AG04450 (cell line): ENCODE measurements at regions not wholly inside any gene's neighbourhood (a gene's known extent, or its start where the extent isn't known, plus 50 kb on each side); places are given as distances from the start of the nearest gene placed in this dataset.

Source experiments
- CTCF ChIA-PET: fragments of 300-600, 350-600 bp; formaldehyde crosslinking; extraction: SDS; loops from one replicate; lab custom pipeline; 2022; ENCODE audit warnings: antibody characterized with exemption, inconsistent platforms; lab: Charles Lee
- POLR2A ChIA-PET: fragments of 350-600 bp; formaldehyde crosslinking; extraction: SDS; loops from one replicate; lab custom pipeline; 2021; ENCODE audit warnings: antibody characterized with exemption, inconsistent platforms; lab: Yijun Ruan, JAX
- DNase-seq: peaks from one replicate; pipeline ENCODE4 v3.0.0-alpha.2; 2011; ENCODE audit warnings: low read depth, low spot score
- H3K27ac ChIP-seq: one replicate; pipeline ENCODE4 v1.5.1; 2012; ENCODE audit warnings: low read depth, low read length, control low read depth
- H3K27me3 ChIP-seq: one replicate; pipeline ENCODE4 v1.6.0; 2012; ENCODE audit warnings: low read length; ENCODE audit not compliant: control insufficient read depth, insufficient read depth
- H3K4me3 ChIP-seq: 2 replicates; pipeline ENCODE4 v1.5.1; 2011; ENCODE audit warnings: mild to moderate bottlenecking, low read depth, low read length, control low read depth
- H3K9me3 ChIP-seq: 2 replicates; pipeline ENCODE4 v1.5.1; 2012; ENCODE audit warnings: low read length; ENCODE audit not compliant: control insufficient read depth, insufficient read depth
- TF ChIP-seq, protein P1 (sequence below): IDR thresholded peaks from 2 replicates; pipeline ENCODE4 v1.5.1; 2011; ENCODE audit warnings: low read depth, low read length, control low read depth, inconsistent platforms

DNA sequence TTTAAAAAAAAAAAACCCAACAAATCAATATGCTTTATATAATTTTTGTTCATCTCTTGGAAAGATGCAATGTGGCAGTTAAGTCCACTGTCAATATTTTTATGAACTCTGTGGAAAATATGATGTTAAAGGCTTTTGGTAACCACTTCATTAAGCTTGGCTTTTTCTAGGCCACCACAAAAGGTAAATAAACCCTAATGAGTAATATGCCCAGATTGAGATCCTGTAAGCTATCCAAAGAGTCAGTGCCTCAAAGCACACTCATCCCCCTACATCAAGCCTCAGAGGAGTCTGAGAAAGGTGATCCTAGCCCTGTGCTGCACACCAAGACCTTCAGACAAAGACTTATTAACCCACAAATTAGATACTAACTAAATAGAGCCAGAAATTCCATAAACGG, 121.1 kb downstream of the CDC5L start:
- ChIA-PET POLR2A (interaction anchor here (0.8 kb wide), 1 partner anchor 10 kb away, joined by 4 read pairs; no protein-coding TSS in a partner anchor), CTCF (interaction anchor here (0.7 to 1.4 kb wide), 5 partner anchors 14 to 121 kb away, joined by 3 to 7 read pairs (median 5); no protein-coding TSS in a partner anchor)
- TF ChIP-seq, protein P1, sequence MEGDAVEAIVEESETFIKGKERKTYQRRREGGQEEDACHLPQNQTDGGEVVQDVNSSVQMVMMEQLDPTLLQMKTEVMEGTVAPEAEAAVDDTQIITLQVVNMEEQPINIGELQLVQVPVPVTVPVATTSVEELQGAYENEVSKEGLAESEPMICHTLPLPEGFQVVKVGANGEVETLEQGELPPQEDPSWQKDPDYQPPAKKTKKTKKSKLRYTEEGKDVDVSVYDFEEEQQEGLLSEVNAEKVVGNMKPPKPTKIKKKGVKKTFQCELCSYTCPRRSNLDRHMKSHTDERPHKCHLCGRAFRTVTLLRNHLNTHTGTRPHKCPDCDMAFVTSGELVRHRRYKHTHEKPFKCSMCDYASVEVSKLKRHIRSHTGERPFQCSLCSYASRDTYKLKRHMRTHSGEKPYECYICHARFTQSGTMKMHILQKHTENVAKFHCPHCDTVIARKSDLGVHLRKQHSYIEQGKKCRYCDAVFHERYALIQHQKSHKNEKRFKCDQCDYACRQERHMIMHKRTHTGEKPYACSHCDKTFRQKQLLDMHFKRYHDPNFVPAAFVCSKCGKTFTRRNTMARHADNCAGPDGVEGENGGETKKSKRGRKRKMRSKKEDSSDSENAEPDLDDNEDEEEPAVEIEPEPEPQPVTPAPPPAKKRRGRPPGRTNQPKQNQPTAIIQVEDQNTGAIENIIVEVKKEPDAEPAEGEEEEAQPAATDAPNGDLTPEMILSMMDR: no peak
- peaks cover 53% of the 10 kb centered on the region for H3K27me3 ChIP-seq
- DNase-seq: peak; percentile 30
- no peaks in the 10 kb centered on the region for H3K9me3 ChIP-seq
- no peak overlapping the region for H3K4me3 ChIP-seq
- H3K27ac ChIP-seq: no peak overlapping the region

DNA sequence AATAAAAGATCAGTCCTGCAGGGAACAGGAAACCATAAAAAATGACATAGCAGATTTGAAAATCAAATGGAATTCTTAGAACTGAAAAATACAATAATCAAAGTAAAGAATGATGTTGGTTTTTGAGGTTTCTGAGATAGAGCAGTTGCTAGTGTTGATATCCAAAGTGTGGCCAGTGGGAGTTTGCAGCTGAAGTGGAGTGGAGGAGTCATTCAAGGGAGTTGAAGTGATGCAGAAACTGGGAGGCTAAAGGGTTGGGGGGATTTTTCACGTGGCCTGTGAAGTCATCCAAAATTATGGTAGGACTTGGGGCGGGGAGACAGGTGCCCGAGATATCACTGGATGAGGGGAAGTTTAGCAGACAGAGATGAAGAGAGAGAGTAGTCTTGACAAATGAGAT, 123.6 kb downstream of the CDC5L start:
- ChIA-PET POLR2A (no interaction called here), CTCF (no interaction called here)
- Histone ChIP-seq H3K27ac (no peak overlapping the region), H3K4me3 (no peak overlapping the region), H3K27me3 (peaks cover 43% of the 10 kb centered on the region), H3K9me3 (no peaks in the 10 kb centered on the region)
- DNase-seq: no peak
- TF ChIP-seq, protein P1: no peak

DNA sequence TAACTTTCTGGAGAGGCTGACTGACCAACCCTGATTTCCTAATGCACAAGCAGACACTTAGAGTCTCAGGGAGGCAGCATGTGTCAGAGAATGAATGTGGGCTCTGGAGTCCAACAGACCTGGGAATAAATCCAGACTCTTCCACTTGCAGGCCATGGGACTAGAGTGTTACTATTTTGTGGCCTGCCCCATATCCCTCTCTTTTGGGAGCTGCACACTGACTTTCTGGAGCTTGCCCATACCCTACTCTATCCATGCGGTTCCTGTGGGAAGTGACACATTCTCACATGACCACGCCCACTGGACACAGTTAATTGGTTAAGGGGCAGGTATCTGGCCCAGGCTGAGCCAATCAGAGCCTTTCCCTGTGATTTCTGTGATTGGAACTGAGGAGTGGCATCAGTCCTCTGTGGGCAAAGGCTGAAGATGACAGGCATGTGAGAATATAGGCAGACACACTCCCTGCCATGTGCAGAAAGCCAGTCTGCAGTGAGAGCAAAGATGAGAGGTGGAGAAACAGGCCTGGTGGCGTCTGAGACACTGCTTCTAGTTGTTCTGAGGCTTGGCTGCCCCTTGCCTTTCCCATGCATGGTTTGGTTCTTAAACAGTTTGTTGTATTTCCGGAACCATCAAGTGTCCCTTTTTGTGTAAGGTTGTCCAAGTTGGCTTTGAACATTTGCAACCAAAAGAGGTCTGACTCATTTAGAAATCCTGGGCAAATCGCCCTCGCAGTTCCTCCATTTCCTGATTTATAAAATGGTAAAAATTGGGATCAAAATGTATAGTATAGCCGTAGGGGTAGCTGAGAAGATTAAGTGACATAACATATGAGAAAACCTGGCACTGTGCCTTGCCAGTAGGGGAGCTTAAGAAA, 125.6 kb downstream of the CDC5L start:
- Histone ChIP-seq H3K9me3 (no peaks in the 10 kb centered on the region), H3K27ac (no peak overlapping the region), H3K27me3 (peaks cover 42% of the 10 kb centered on the region), H3K4me3 (no peak overlapping the region)
- ChIA-PET POLR2A (no interaction called here), CTCF (no interaction called here)
- no peak for DNase-seq
- TF ChIP-seq, protein P1: no peak

DNA sequence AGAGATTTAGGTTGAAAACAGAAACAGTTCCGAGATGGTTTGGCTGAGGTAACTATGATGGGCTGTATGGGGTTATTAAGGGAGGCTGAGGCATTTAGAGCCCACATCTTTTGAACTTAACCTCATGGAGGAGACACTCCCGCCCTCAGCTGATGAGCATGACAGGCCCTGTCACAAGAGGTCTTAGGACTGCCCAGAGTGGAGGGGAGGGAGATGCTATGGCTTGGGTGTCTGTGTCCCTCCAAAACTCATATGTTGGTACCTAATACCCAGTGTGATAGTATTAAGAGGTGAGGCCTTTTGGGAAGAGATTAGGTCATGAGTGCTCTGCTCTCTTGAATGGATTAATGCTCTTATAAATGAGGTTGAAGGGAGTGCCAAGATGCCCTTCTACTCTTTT, 126.6 kb downstream of the CDC5L start:
- Histone ChIP-seq H3K27me3 (peaks cover 42% of the 10 kb centered on the region), H3K27ac (no peak overlapping the region), H3K4me3 (no peak overlapping the region), H3K9me3 (no peaks in the 10 kb centered on the region)
- POLR2A ChIA-PET: no interaction called here
- DNase-seq: no peak
- CTCF ChIA-PET: no interaction called here
- TF ChIP-seq, protein P1: no peak

DNA sequence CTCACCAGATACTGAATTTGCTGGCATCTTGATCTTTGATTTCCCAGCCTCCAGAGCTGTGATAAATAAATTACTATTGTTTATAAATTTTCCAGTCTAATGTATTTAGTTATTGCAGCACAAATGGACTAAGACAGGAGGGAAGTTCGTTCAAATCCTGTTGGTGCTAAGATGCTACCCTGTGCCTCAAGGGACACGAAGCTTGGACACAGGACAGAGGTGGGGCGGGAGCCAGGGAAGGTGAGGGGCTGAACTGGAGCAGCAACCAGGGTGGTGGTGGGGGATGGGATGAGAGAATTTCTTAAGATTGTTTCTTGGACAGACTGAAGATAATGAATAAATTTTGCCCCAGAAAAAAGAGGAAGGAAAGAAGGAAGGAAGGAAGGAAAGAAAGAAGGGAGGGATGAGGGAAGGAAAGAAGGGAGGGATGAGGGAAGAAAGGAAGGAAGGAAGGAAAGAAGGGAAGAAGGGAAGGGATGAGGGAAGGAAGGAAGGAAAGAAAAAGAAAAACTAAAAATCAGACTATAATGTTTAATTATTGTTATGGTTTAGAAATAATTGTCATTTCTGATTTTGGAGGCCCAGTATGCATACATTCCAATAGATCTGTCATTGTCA, 127.2 kb downstream of the CDC5L start:
- CTCF ChIA-PET: no interaction called here
- TF ChIP-seq, protein P1: no peak
- Histone ChIP-seq H3K27me3 (peaks cover 42% of the 10 kb centered on the region), H3K9me3 (no peaks in the 10 kb centered on the region), H3K27ac (no peak overlapping the region), H3K4me3 (no peak overlapping the region)
- POLR2A ChIA-PET: no interaction called here
- DNase-seq: no peak
